GM12801 (cell line): ENCODE measurements at regions not wholly inside any gene's neighbourhood (a gene's known extent, or its start where the extent isn't known, plus 50 kb on each side); places are given as distances from the start of the nearest gene placed in this dataset.

Source experiments
- CTCF ChIP-seq: IDR thresholded peaks from one replicate; pipeline ENCODE4 v1.5.1; 2011; ENCODE audit warnings: control low read depth; ENCODE audit not compliant: insufficient read length; ENCODE audit errors: extremely low read depth

GRCh38 chr7:118731854-118732253 is 507.4 kb downstream of the ANKRD7 start:
- no peak for TF ChIP-seq CTCF

- TF ChIP-seq CTCF, result no peak
These were observed 510.0 kb downstream of the ANKRD7 start for GRCh38 chr7:118734541-118734940.

- no peak for TF ChIP-seq CTCF
These were observed 510.9 kb downstream of the ANKRD7 start for GRCh38 chr7:118735441-118735840.

GRCh38 chr7:118737935-118738334 is 513.4 kb downstream of the ANKRD7 start:
- TF ChIP-seq CTCF, result no peak

- no peak for TF ChIP-seq CTCF
These were observed 521.4 kb downstream of the ANKRD7 start for GRCh38 chr7:118745927-118746326.

- no peak for TF ChIP-seq CTCF
These were observed 523.0 kb downstream of the ANKRD7 start for GRCh38 chr7:118747473-118747872.

GRCh38 chr7:118753479-118753878 is 529.0 kb downstream of the ANKRD7 start:
- no peak for TF ChIP-seq CTCF

- TF ChIP-seq CTCF, result no peak
These were observed 530.1 kb downstream of the ANKRD7 start for GRCh38 chr7:118754608-118755007.
